Activated CD8-positive, alpha-beta T cell treated with anti-CD3 and anti-CD28 coated beads for 36 hours (primary cell): ENCODE measurements at regions not wholly inside any gene's neighbourhood (a gene's known extent, or its start where the extent isn't known, plus 50 kb on each side); places are given as distances from the start of the nearest gene placed in this dataset.

Source experiments
- ATAC-seq: fragments of 200-7000 bp; cut with Tn5 transposase; one replicate; pipeline ENCODE4 v1.10.0; 2021; ENCODE audit warnings: mild to moderate bottlenecking, moderate library complexity
- CTCF ChIA-PET: fragments of 350-600 bp; sonication (Branson Sonifier 250); formaldehyde crosslinking; loops from one replicate; lab custom pipeline; 2021; ENCODE audit warnings: antibody characterized with exemption; lab: Charles Lee
- POLR2A ChIA-PET: fragments of 350-600 bp; sonication (Branson Sonifier 250); formaldehyde crosslinking; loops from one replicate; lab custom pipeline; 2021; ENCODE audit warnings: antibody characterized with exemption; lab: Charles Lee
- DNase-seq: peaks from one replicate; pipeline ENCODE4 v3.0.0-alpha.2; 2020
- H3K27ac Mint-ChIP-seq: one replicate; pipeline ENCODE4 v1.8.0; 2021; ENCODE audit warnings: mild to moderate bottlenecking, mixed read lengths
- H3K27me3 Mint-ChIP-seq: one replicate; pipeline ENCODE4 v1.8.0; 2021; ENCODE audit warnings: mixed read lengths
- H3K36me3 Mint-ChIP-seq: one replicate; pipeline ENCODE4 v1.8.0; 2021; ENCODE audit warnings: low read depth, mixed read lengths
- H3K4me1 Mint-ChIP-seq: one replicate; pipeline ENCODE4 v1.8.0; 2021; ENCODE audit warnings: low read depth, mixed read lengths
- H3K4me3 Mint-ChIP-seq: one replicate; pipeline ENCODE4 v1.8.0; 2021; ENCODE audit warnings: mild to moderate bottlenecking, moderate library complexity, mixed read lengths
- H3K9me3 Mint-ChIP-seq: one replicate; pipeline ENCODE4 v1.8.0; 2021; ENCODE audit warnings: mixed read lengths
- CTCF ChIP-seq: fragments of 200-600 bp; IDR thresholded peaks from one replicate; pipeline ENCODE4 v1.8.0; 2022; ENCODE audit warnings: antibody characterized with exemption, mild to moderate bottlenecking
- intact Hi-C: fragments of 100-400 bp; cut with micrococcal nuclease; formaldehyde crosslinking; loops from one replicate; pipeline ENCODE4 v1.10.0; 2022

GRCh38 chr19:30608471-30608870, 236.3 kb downstream of the ZNF536 start:
- CTCF ChIA-PET, result no interaction called here
- TF ChIP-seq CTCF, result no peak
- no peaks in the 10 kb centered on the region for H3K36me3 Mint-ChIP-seq
- H3K4me3 Mint-ChIP-seq, result no peak overlapping the region
- ATAC-seq (no peak), DNase-seq (no peak)
- H3K9me3 Mint-ChIP-seq, result no peaks in the 10 kb centered on the region
- H3K27ac Mint-ChIP-seq, result no peak overlapping the region
- peaks cover 5% of the 10 kb centered on the region for H3K27me3 Mint-ChIP-seq
- H3K4me1 Mint-ChIP-seq, result no peaks in the 10 kb centered on the region
- intact Hi-C loops, result no loop called here
- POLR2A ChIA-PET, result no interaction called here
